DOHH2 (cell line): ENCODE measurements at regions not wholly inside any gene's neighbourhood (a gene's known extent, or its start where the extent isn't known, plus 50 kb on each side); places are given as distances from the start of the nearest gene placed in this dataset.

Experiments used
- CTCF ChIP-seq: fragments of 200-600 bp; sonication (generic); IDR thresholded peaks from one replicate; pipeline ENCODE4 v1.5.1; 2014; ENCODE audit warnings: antibody characterized with exemption, mild to moderate bottlenecking, low read depth, low read length; ENCODE audit not compliant: poor library complexity, severe bottlenecking
- EZH2phosphoT487 ChIP-seq: fragments of 200-600 bp; sonication (generic); IDR thresholded peaks from 2 replicates; pipeline ENCODE4 v1.6.1; 2017; ENCODE audit warnings: borderline replicate concordance, mild to moderate bottlenecking, antibody characterized with exemption, low read length, moderate library complexity, mixed read lengths

GRCh38 chr11:104372111-104372510, 208.2 kb upstream of the PDGFD start:
- no peak for TF ChIP-seq CTCF
- no peak for TF ChIP-seq EZH2phosphoT487
